ENCODE measurements at regions not wholly inside any gene's neighbourhood (a gene's known extent, or its start where the extent isn't known, plus 50 kb on each side); places are given as distances from the start of the nearest gene placed in this dataset.

- Histone ChIP-seq H3K36me3 (ENCODE audit: insufficient read depth, low read length) (no peaks in the 10 kb centered on the region), H3K4me2 (ENCODE audit: low read length) (no peak overlapping the region), H3K27me3 (ENCODE audit: insufficient read depth, low read length) (no peaks in the 10 kb centered on the region), H3K9me3 (ENCODE audit: insufficient read depth, low read depth, low read length) (no peaks in the 10 kb centered on the region), H2AFZ (ENCODE audit: low read depth, low read length) (no peak overlapping the region), H3K9ac (ENCODE audit: low read length) (no peak overlapping the region), H4K20me1 (ENCODE audit: insufficient read depth, low read length) (no peaks in the 10 kb centered on the region), H3K27ac (ENCODE audit: low read depth, low read length) (no peak overlapping the region), H3K4me1 (ENCODE audit: insufficient read depth, low read length) (no peaks in the 10 kb centered on the region), H3K4me3 (ENCODE audit: insufficient read depth, low read depth, low read length) (no peak overlapping the region), H3K79me2 (ENCODE audit: insufficient read depth, low read length) (no peaks in the 10 kb centered on the region)
- Mint-ChIP-seq H3K27ac (ENCODE audit: unreplicated experiment) (no peak overlapping the region), H3K9me3 (ENCODE audit: unreplicated experiment) (peaks cover 8% of the 10 kb centered on the region), H3K36me3 (ENCODE audit: low read depth, unreplicated experiment) (no peaks in the 10 kb centered on the region), H3K4me1 (ENCODE audit: low read depth, unreplicated experiment) (no peaks in the 10 kb centered on the region), H3K27me3 (ENCODE audit: low read depth, unreplicated experiment) (peaks cover 7% of the 10 kb centered on the region), H3K4me3 (ENCODE audit: unreplicated experiment) (no peak overlapping the region)
- TF ChIP-seq EZH2 (IDR thresholded peaks at IDR 0.05; ENCODE audit: insufficient read depth, low read length) (no peak), CTCF (IDR thresholded peaks at IDR 0.05; ENCODE audit: insufficient read depth, low read depth, low read length) (no peak)
- DNase-seq (ENCODE audit: low read depth) (no peak), FAIRE-seq (no peak)
Measured at GRCh38 chr21:32878661-32879060, 107.1 kb upstream of the PAXBP1 start.

- Mint-ChIP-seq H3K36me3 (ENCODE audit: low read depth, unreplicated experiment) (no peaks in the 10 kb centered on the region), H3K27ac (ENCODE audit: unreplicated experiment) (no peak overlapping the region), H3K4me1 (ENCODE audit: low read depth, unreplicated experiment) (no peaks in the 10 kb centered on the region), H3K9me3 (ENCODE audit: unreplicated experiment) (no peaks in the 10 kb centered on the region), H3K27me3 (ENCODE audit: low read depth, unreplicated experiment) (peaks cover 6% of the 10 kb centered on the region), H3K4me3 (ENCODE audit: unreplicated experiment) (no peak overlapping the region)
- FAIRE-seq (no peak), DNase-seq (ENCODE audit: low read depth) (no peak)
- H3K9me3 ChIP-seq (ENCODE audit: insufficient read depth, low read depth, low read length) = no peaks in the 10 kb centered on the region
- H3K4me3 ChIP-seq (ENCODE audit: insufficient read depth, low read depth, low read length) = no peak overlapping the region
- no peak overlapping the region for H3K9ac ChIP-seq (ENCODE audit: low read length)
- H4K20me1 ChIP-seq (ENCODE audit: insufficient read depth, low read length) = no peaks in the 10 kb centered on the region
- H3K79me2 ChIP-seq (ENCODE audit: insufficient read depth, low read length) = no peaks in the 10 kb centered on the region
- no peak overlapping the region for H3K4me2 ChIP-seq (ENCODE audit: low read length)
- H3K27me3 ChIP-seq (ENCODE audit: insufficient read depth, low read length) = no peaks in the 10 kb centered on the region
- H2AFZ ChIP-seq (ENCODE audit: low read depth, low read length) = no peak overlapping the region
- no peaks in the 10 kb centered on the region for H3K4me1 ChIP-seq (ENCODE audit: insufficient read depth, low read length)
- no peaks in the 10 kb centered on the region for H3K36me3 ChIP-seq (ENCODE audit: insufficient read depth, low read length)
- no peak overlapping the region for H3K27ac ChIP-seq (ENCODE audit: low read depth, low read length)
- TF ChIP-seq EZH2 (IDR thresholded peaks at IDR 0.05; ENCODE audit: insufficient read depth, low read length) (no peak), CTCF (IDR thresholded peaks at IDR 0.05; ENCODE audit: insufficient read depth, low read depth, low read length) (no peak)
Measured at GRCh38 chr21:32881458-32881857, 109.9 kb upstream of the PAXBP1 start.

GRCh38 chr21:32884062-32884461 lies 112.5 kb upstream of the PAXBP1 start:
- no peaks in the 10 kb centered on the region for H3K36me3 ChIP-seq (ENCODE audit: insufficient read depth, low read length)
- no peak overlapping the region for H3K9ac ChIP-seq (ENCODE audit: low read length)
- H3K27me3 ChIP-seq (ENCODE audit: insufficient read depth, low read length) = no peaks in the 10 kb centered on the region
- Mint-ChIP-seq H3K4me3 (ENCODE audit: unreplicated experiment) (no peak overlapping the region), H3K36me3 (ENCODE audit: low read depth, unreplicated experiment) (no peaks in the 10 kb centered on the region), H3K9me3 (ENCODE audit: unreplicated experiment) (no peaks in the 10 kb centered on the region), H3K27me3 (ENCODE audit: low read depth, unreplicated experiment) (peaks cover 6% of the 10 kb centered on the region), H3K27ac (ENCODE audit: unreplicated experiment) (no peak overlapping the region), H3K4me1 (ENCODE audit: low read depth, unreplicated experiment) (peaks cover 7% of the 10 kb centered on the region)
- H3K9me3 ChIP-seq (ENCODE audit: insufficient read depth, low read depth, low read length) = no peaks in the 10 kb centered on the region
- FAIRE-seq (no peak), DNase-seq (ENCODE audit: low read depth) (no peak)
- H3K79me2 ChIP-seq (ENCODE audit: insufficient read depth, low read length) = no peaks in the 10 kb centered on the region
- H2AFZ ChIP-seq (ENCODE audit: low read depth, low read length) = no peak overlapping the region
- H4K20me1 ChIP-seq (ENCODE audit: insufficient read depth, low read length) = no peaks in the 10 kb centered on the region
- H3K4me3 ChIP-seq (ENCODE audit: insufficient read depth, low read depth, low read length) = no peak overlapping the region
- no peaks in the 10 kb centered on the region for H3K4me1 ChIP-seq (ENCODE audit: insufficient read depth, low read length)
- H3K27ac ChIP-seq (ENCODE audit: low read depth, low read length) = no peak overlapping the region
- no peak overlapping the region for H3K4me2 ChIP-seq (ENCODE audit: low read length)
- no peak for TF ChIP-seq EZH2 (IDR thresholded peaks at IDR 0.05; ENCODE audit: insufficient read depth, low read length)
- TF ChIP-seq CTCF (IDR thresholded peaks at IDR 0.05; ENCODE audit: insufficient read depth, low read depth, low read length) = no peak
